Astrocyte (in vitro differentiated cells and primary cell): ENCODE measurements at regions not wholly inside any gene's neighbourhood (a gene's known extent, or its start where the extent isn't known, plus 50 kb on each side); places are given as distances from the start of the nearest gene placed in this dataset.

Source experiments
- DNase-seq: peaks from one replicate; pipeline ENCODE4 v3.0.0-alpha.2; 2010; ENCODE audit warnings: low read depth
- FAIRE-seq: peaks from 2 replicates; lab custom pipeline; 2011; peaks lifted over from hg19 to GRCh38; lab: Jason Lieb, UNC
- H2AFZ ChIP-seq: 2 replicates; pipeline ENCODE4 v1.6.0; 2012; ENCODE audit warnings: low read depth, low read length, inconsistent platforms
- H3K27ac ChIP-seq: 2 replicates; pipeline ENCODE4 v1.5.1; 2011; ENCODE audit warnings: low read depth, low read length, inconsistent platforms
- H3K27me3 ChIP-seq: 2 replicates; pipeline ENCODE4 v1.6.0; 2011; ENCODE audit warnings: low read length, inconsistent platforms; ENCODE audit not compliant: insufficient read depth
- H3K36me3 ChIP-seq: 2 replicates; pipeline ENCODE4 v1.5.1; 2011; ENCODE audit warnings: low read length, inconsistent platforms; ENCODE audit not compliant: insufficient read depth
- H3K4me1 ChIP-seq: 2 replicates; pipeline ENCODE4 v1.5.1; 2011; ENCODE audit warnings: low read length, inconsistent platforms; ENCODE audit not compliant: insufficient read depth
- H3K4me2 ChIP-seq: 2 replicates; pipeline ENCODE4 v1.6.0; 2012; ENCODE audit warnings: low read length, inconsistent platforms
- H3K4me3 ChIP-seq: 2 replicates; pipeline ENCODE4 v1.5.1; 2011; ENCODE audit warnings: low read depth, mild to moderate bottlenecking, low read length, inconsistent platforms; ENCODE audit not compliant: insufficient read depth
- H3K79me2 ChIP-seq: 2 replicates; pipeline ENCODE4 v1.6.0; 2012; ENCODE audit warnings: mild to moderate bottlenecking, low read length, inconsistent platforms; ENCODE audit not compliant: insufficient read depth
- H3K9ac ChIP-seq: 2 replicates; pipeline ENCODE4 v1.6.0; 2012; ENCODE audit warnings: mild to moderate bottlenecking, low read length, inconsistent platforms
- H3K9me3 ChIP-seq: 2 replicates; pipeline ENCODE4 v1.5.1; 2012; ENCODE audit warnings: low read depth, mild to moderate bottlenecking, low read length, inconsistent platforms; ENCODE audit not compliant: insufficient read depth
- H4K20me1 ChIP-seq: 2 replicates; pipeline ENCODE4 v1.6.0; 2012; ENCODE audit warnings: low read length, inconsistent platforms; ENCODE audit not compliant: insufficient read depth
- H3K27ac Mint-ChIP-seq: one replicate; pipeline ENCODE4 v1.8.0; 2021; ENCODE audit warnings: mild to moderate bottlenecking, mixed read lengths; ENCODE audit not compliant: unreplicated experiment
- H3K27me3 Mint-ChIP-seq: one replicate; pipeline ENCODE4 v1.8.0; 2021; ENCODE audit warnings: low read depth, mixed read lengths; ENCODE audit not compliant: unreplicated experiment
- H3K36me3 Mint-ChIP-seq: one replicate; pipeline ENCODE4 v1.8.0; 2021; ENCODE audit warnings: low read depth, mixed read lengths; ENCODE audit not compliant: unreplicated experiment
- H3K4me1 Mint-ChIP-seq: one replicate; pipeline ENCODE4 v1.8.0; 2021; ENCODE audit warnings: low read depth, mixed read lengths; ENCODE audit not compliant: unreplicated experiment
- H3K4me3 Mint-ChIP-seq: one replicate; pipeline ENCODE4 v1.8.0; 2021; ENCODE audit warnings: mild to moderate bottlenecking, moderate library complexity, mixed read lengths; ENCODE audit not compliant: unreplicated experiment
- H3K9me3 Mint-ChIP-seq: one replicate; pipeline ENCODE4 v1.8.0; 2021; ENCODE audit warnings: mild to moderate bottlenecking, mixed read lengths; ENCODE audit not compliant: unreplicated experiment
- CTCF ChIP-seq: IDR thresholded peaks from 2 replicates; pipeline ENCODE4 v1.5.1; 2011; ENCODE audit warnings: low read depth, mild to moderate bottlenecking, inconsistent platforms, low read length, moderate library complexity; ENCODE audit not compliant: insufficient read depth
- EZH2 ChIP-seq: IDR thresholded peaks from 2 replicates; pipeline ENCODE4 v1.6.1; 2012; ENCODE audit warnings: mild to moderate bottlenecking, low read length, inconsistent platforms; ENCODE audit not compliant: insufficient read depth

DNA sequence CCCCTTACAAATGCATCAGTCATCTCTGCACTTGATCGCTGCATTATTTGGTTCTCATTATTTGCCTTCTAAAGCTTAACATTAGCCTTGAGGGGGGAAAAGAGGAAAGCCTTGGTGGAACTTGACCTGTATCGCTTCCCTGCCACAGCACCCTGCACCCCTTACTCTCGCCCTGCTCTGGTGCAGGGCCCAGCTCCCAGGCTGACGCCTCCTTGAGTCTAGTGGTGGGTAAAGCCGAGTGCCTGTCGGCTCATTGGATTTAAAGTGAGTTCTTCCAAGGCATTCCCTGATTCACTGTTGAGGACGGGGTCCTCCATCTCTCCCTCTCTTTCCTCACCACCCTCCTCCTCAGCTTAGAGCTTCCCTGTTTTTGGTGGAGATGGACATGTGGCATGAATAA lies 145.0 kb upstream of the GYPC start:
- no peak overlapping the region for H3K9ac ChIP-seq
- H3K4me1 ChIP-seq = no peaks in the 10 kb centered on the region
- H2AFZ ChIP-seq = no peak overlapping the region
- TF ChIP-seq CTCF (no peak), EZH2 (no peak)
- FAIRE-seq (no peak), DNase-seq (no peak)
- no peak overlapping the region for H3K4me2 ChIP-seq
- H3K79me2 ChIP-seq = no peaks in the 10 kb centered on the region
- Mint-ChIP-seq H3K27ac (no peak overlapping the region), H3K36me3 (no peaks in the 10 kb centered on the region), H3K27me3 (no peaks in the 10 kb centered on the region), H3K4me3 (no peak overlapping the region), H3K4me1 (peaks cover 13% of the 10 kb centered on the region), H3K9me3 (peaks cover 5% of the 10 kb centered on the region)
- no peaks in the 10 kb centered on the region for H3K36me3 ChIP-seq
- H4K20me1 ChIP-seq = no peaks in the 10 kb centered on the region
- no peaks in the 10 kb centered on the region for H3K27me3 ChIP-seq
- H3K9me3 ChIP-seq = no peaks in the 10 kb centered on the region
- H3K4me3 ChIP-seq = no peak overlapping the region
- no peak overlapping the region for H3K27ac ChIP-seq

- Mint-ChIP-seq H3K4me1 (peaks cover 14% of the 10 kb centered on the region), H3K9me3 (peaks cover 5% of the 10 kb centered on the region), H3K27ac (no peak overlapping the region), H3K36me3 (no peaks in the 10 kb centered on the region), H3K27me3 (no peaks in the 10 kb centered on the region), H3K4me3 (no peak overlapping the region)
- no peak for FAIRE-seq
- Histone ChIP-seq H3K79me2 (no peaks in the 10 kb centered on the region), H3K9ac (no peak overlapping the region), H3K9me3 (no peaks in the 10 kb centered on the region), H4K20me1 (no peaks in the 10 kb centered on the region), H3K27ac (no peak overlapping the region), H3K4me3 (no peak overlapping the region), H3K36me3 (no peaks in the 10 kb centered on the region), H3K4me2 (no peak overlapping the region), H2AFZ (no peak overlapping the region), H3K27me3 (no peaks in the 10 kb centered on the region), H3K4me1 (no peaks in the 10 kb centered on the region)
- TF ChIP-seq EZH2 = no peak
- TF ChIP-seq CTCF = no peak
- no peak for DNase-seq
Measured at GRCh38 chr2:126512026-126512425, 143.9 kb upstream of the GYPC start.

DNA sequence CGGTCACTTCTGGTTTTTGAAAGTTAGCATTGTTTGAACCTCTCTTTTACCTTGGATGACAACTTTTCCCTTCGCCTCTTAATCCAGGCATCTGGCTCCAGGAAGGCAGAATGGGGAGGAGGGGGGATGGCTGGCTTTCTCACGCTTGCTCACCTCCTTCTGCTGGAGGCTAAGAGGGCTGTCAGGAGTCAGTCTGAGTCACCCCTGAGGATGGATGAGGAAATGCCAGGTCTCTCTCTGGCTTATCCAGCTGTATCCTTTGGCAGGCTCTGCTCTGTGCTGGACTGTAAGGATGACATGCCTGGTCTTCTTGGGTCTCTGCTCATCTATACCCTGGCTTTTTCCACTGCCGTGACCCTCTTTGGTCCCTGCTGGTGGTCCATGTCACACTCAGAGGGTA lies 142.9 kb upstream of the GYPC start:
- Histone ChIP-seq H3K4me3 (no peak overlapping the region), H3K27ac (no peak overlapping the region), H3K4me2 (no peak overlapping the region), H3K79me2 (no peaks in the 10 kb centered on the region), H2AFZ (no peak overlapping the region), H3K4me1 (no peaks in the 10 kb centered on the region), H3K27me3 (no peaks in the 10 kb centered on the region), H3K9me3 (peaks cover 2% of the 10 kb centered on the region), H3K9ac (no peak overlapping the region), H3K36me3 (no peaks in the 10 kb centered on the region), H4K20me1 (no peaks in the 10 kb centered on the region)
- Mint-ChIP-seq H3K4me3 (no peak overlapping the region), H3K27me3 (no peaks in the 10 kb centered on the region), H3K36me3 (no peaks in the 10 kb centered on the region), H3K9me3 (peaks cover 5% of the 10 kb centered on the region), H3K27ac (no peak overlapping the region), H3K4me1 (peaks cover 11% of the 10 kb centered on the region)
- TF ChIP-seq EZH2 (no peak), CTCF (no peak)
- FAIRE-seq (no peak), DNase-seq (no peak)
